ENCODE measurements at regions not wholly inside any gene's neighbourhood (a gene's known extent, or its start where the extent isn't known, plus 50 kb on each side); places are given as distances from the start of the nearest gene placed in this dataset.

- no peaks in the 10 kb centered on the region for H3K27me3 ChIP-seq (ENCODE audit: low read depth, low read length)
- H3K4me2 ChIP-seq (ENCODE audit: low read length), result no peak overlapping the region
- no peak overlapping the region for H3K27ac ChIP-seq (ENCODE audit: low read length)
- H3K79me2 ChIP-seq (ENCODE audit: low read length), result no peaks in the 10 kb centered on the region
- no peaks in the 10 kb centered on the region for H3K9me3 ChIP-seq (ENCODE audit: insufficient read depth, low read length)
- no peak overlapping the region for H2AFZ ChIP-seq (ENCODE audit: low read depth, low read length)
- H3K9ac ChIP-seq (ENCODE audit: low read length), result no peak overlapping the region
- H3K4me1 ChIP-seq (ENCODE audit: low read length), result no peaks in the 10 kb centered on the region
- H3K36me3 ChIP-seq (replicated peaks; ENCODE audit: low read depth, low read length), result no peaks in the 10 kb centered on the region
- no peak for TF ChIP-seq EZH2phosphoT487 (IDR thresholded peaks at IDR 0.05; ENCODE audit: low read depth)
- no peak for TF ChIP-seq CTCF (IDR thresholded peaks at IDR 0.05; ENCODE audit: low read depth, low read length)
- no peak overlapping the region for H3K4me3 ChIP-seq (ENCODE audit: low read length)
- no peaks in the 10 kb centered on the region for H4K20me1 ChIP-seq (ENCODE audit: insufficient read depth, low read length)
Observed at GRCh38 chr7:84654273-84654672, 459.7 kb upstream of the SEMA3A start.

GRCh38 chr7:84651876-84652275, 457.3 kb upstream of the SEMA3A start:
- TF ChIP-seq CTCF (IDR thresholded peaks at IDR 0.05; ENCODE audit: low read depth, low read length) (no peak), EZH2phosphoT487 (IDR thresholded peaks at IDR 0.05; ENCODE audit: low read depth) (no peak)
- H3K4me1 ChIP-seq (ENCODE audit: low read length), result no peaks in the 10 kb centered on the region
- H3K9ac ChIP-seq (ENCODE audit: low read length), result no peak overlapping the region
- H3K27ac ChIP-seq (ENCODE audit: low read length), result no peak overlapping the region
- no peaks in the 10 kb centered on the region for H3K79me2 ChIP-seq (ENCODE audit: low read length)
- H3K4me2 ChIP-seq (ENCODE audit: low read length), result no peak overlapping the region
- H3K36me3 ChIP-seq (replicated peaks; ENCODE audit: low read depth, low read length), result no peaks in the 10 kb centered on the region
- H2AFZ ChIP-seq (ENCODE audit: low read depth, low read length), result no peak overlapping the region
- H3K9me3 ChIP-seq (ENCODE audit: insufficient read depth, low read length), result no peaks in the 10 kb centered on the region
- H3K4me3 ChIP-seq (ENCODE audit: low read length), result no peak overlapping the region
- H3K27me3 ChIP-seq (ENCODE audit: low read depth, low read length), result no peaks in the 10 kb centered on the region
- H4K20me1 ChIP-seq (ENCODE audit: insufficient read depth, low read length), result no peaks in the 10 kb centered on the region

- Histone ChIP-seq H3K9ac (ENCODE audit: low read length) (no peak overlapping the region), H3K36me3 (replicated peaks; ENCODE audit: low read depth, low read length) (no peaks in the 10 kb centered on the region), H4K20me1 (ENCODE audit: insufficient read depth, low read length) (no peaks in the 10 kb centered on the region), H3K9me3 (ENCODE audit: insufficient read depth, low read length) (no peaks in the 10 kb centered on the region), H2AFZ (ENCODE audit: low read depth, low read length) (no peak overlapping the region), H3K27me3 (ENCODE audit: low read depth, low read length) (no peaks in the 10 kb centered on the region), H3K79me2 (ENCODE audit: low read length) (no peaks in the 10 kb centered on the region), H3K27ac (ENCODE audit: low read length) (no peak overlapping the region), H3K4me3 (ENCODE audit: low read length) (no peak overlapping the region), H3K4me1 (ENCODE audit: low read length) (no peaks in the 10 kb centered on the region), H3K4me2 (ENCODE audit: low read length) (no peak overlapping the region)
- TF ChIP-seq CTCF (IDR thresholded peaks at IDR 0.05; ENCODE audit: low read depth, low read length) (no peak), EZH2phosphoT487 (IDR thresholded peaks at IDR 0.05; ENCODE audit: low read depth) (no peak)
Observed at GRCh38 chr7:84647797-84648757, 453.5 kb upstream of the SEMA3A start.

GRCh38 chr7:84642611-84643010, 448.0 kb upstream of the SEMA3A start:
- no peak overlapping the region for H2AFZ ChIP-seq (ENCODE audit: low read depth, low read length)
- no peaks in the 10 kb centered on the region for H3K79me2 ChIP-seq (ENCODE audit: low read length)
- TF ChIP-seq EZH2phosphoT487 (IDR thresholded peaks at IDR 0.05; ENCODE audit: low read depth), result no peak
- TF ChIP-seq CTCF (IDR thresholded peaks at IDR 0.05; ENCODE audit: low read depth, low read length), result no peak
- no peaks in the 10 kb centered on the region for H4K20me1 ChIP-seq (ENCODE audit: insufficient read depth, low read length)
- no peak overlapping the region for H3K27ac ChIP-seq (ENCODE audit: low read length)
- H3K4me2 ChIP-seq (ENCODE audit: low read length), result no peak overlapping the region
- no peaks in the 10 kb centered on the region for H3K36me3 ChIP-seq (replicated peaks; ENCODE audit: low read depth, low read length)
- H3K9ac ChIP-seq (ENCODE audit: low read length), result no peak overlapping the region
- H3K4me3 ChIP-seq (ENCODE audit: low read length), result no peak overlapping the region
- no peaks in the 10 kb centered on the region for H3K9me3 ChIP-seq (ENCODE audit: insufficient read depth, low read length)
- no peaks in the 10 kb centered on the region for H3K4me1 ChIP-seq (ENCODE audit: low read length)
- no peaks in the 10 kb centered on the region for H3K27me3 ChIP-seq (ENCODE audit: low read depth, low read length)

Data from OCI-LY3 (cell line).